Upper lobe of left lung (tissue), 4 donors: ENCODE measurements at regions not wholly inside any gene's neighbourhood (a gene's known extent, or its start where the extent isn't known, plus 50 kb on each side); places are given as distances from the start of the nearest gene placed in this dataset.

Experiments
- POLR2AphosphoS5 ChIP-seq, 2 donors: sonication (generic); formaldehyde crosslinking; IDR thresholded peaks; one replicate each; pipeline ENCODE4 v1.5.1; 2017; ENCODE audit warnings: antibody characterized with exemption in 2 of 2
- TF ChIP-seq, protein P1 (sequence below), 6 experiments: fragments of 450-650 bp in 4 of 6; fragments of 200-600 bp in 2 of 6; sonication (generic) in 2 of 6; IDR thresholded peaks; one replicate each; pipeline ENCODE4 v1.5.1; 2016 to 2019; ENCODE audit warnings: antibody characterized with exemption in 6 of 6

DNA sequence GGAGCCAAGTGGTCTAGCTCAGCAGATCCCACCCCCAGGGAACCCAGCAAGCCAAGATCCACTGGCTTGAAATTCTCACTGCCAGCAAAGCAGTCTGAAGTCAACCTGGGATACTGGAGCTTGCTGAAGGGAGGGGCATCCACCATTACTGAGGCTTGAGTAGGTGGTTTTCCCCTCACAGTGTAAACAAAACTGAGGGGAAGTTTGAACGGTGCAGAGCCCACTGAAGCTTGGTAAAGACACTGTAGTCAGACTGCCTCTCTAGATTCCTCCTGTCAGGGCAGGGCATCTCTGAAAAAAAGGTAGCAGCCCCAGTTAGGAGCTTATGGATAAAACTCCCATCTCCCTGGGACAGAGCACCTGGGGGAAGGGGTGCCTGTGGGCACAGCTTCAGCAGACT, 819.5 kb upstream of the EPHA7 start:
- TF ChIP-seq, protein P1, sequence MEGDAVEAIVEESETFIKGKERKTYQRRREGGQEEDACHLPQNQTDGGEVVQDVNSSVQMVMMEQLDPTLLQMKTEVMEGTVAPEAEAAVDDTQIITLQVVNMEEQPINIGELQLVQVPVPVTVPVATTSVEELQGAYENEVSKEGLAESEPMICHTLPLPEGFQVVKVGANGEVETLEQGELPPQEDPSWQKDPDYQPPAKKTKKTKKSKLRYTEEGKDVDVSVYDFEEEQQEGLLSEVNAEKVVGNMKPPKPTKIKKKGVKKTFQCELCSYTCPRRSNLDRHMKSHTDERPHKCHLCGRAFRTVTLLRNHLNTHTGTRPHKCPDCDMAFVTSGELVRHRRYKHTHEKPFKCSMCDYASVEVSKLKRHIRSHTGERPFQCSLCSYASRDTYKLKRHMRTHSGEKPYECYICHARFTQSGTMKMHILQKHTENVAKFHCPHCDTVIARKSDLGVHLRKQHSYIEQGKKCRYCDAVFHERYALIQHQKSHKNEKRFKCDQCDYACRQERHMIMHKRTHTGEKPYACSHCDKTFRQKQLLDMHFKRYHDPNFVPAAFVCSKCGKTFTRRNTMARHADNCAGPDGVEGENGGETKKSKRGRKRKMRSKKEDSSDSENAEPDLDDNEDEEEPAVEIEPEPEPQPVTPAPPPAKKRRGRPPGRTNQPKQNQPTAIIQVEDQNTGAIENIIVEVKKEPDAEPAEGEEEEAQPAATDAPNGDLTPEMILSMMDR (IDR thresholded peaks at IDR 0.05), result no peak
- TF ChIP-seq POLR2AphosphoS5 (IDR thresholded peaks at IDR 0.05), result no peak
